SK-N-SH (cell line): ENCODE measurements at regions not wholly inside any gene's neighbourhood (a gene's known extent, or its start where the extent isn't known, plus 50 kb on each side); places are given as distances from the start of the nearest gene placed in this dataset.

Source experiments
- CTCF ChIA-PET: fragments of 300-600, 350-600 bp; formaldehyde crosslinking; extraction: SDS; loops from one replicate; lab custom pipeline; 2021; lab: Yijun Ruan, JAX
- POLR2A ChIA-PET: fragments of 350-600 bp; sonication (Branson Sonifier 250); formaldehyde crosslinking; extraction: SDS; loops from one replicate; lab custom pipeline; 2020; ENCODE audit warnings: antibody characterized with exemption, inconsistent platforms; lab: Yijun Ruan, JAX
- DNase-seq: peaks from one replicate; pipeline ENCODE4 v3.0.0; 2012
- H2AFZ ChIP-seq: fragments of 200-600 bp; sonication (generic); 2 replicates; pipeline ENCODE4 v1.8.1; 2016; ENCODE audit warnings: antibody characterized with exemption, mild to moderate bottlenecking, low read depth
- H3F3A ChIP-seq: fragments of 200-600 bp; sonication (generic); replicated peaks from 2 replicates; pipeline ENCODE3; 2016; ENCODE audit warnings: antibody characterized with exemption, mild to moderate bottlenecking; ENCODE audit not compliant: insufficient read depth
- H3K27ac ChIP-seq, 2 experiments: fragments of 200-500 bp in 1 of 2; fragments of 200-600 bp in 1 of 2; sonication (Bioruptor generic) in 1 of 2; sonication (generic), shearing (Covaris generic) in 1 of 2; 2 replicates each; pipeline versions ENCODE4 v1.5.1 to v1.6.1; 2014 to 2016; ENCODE audit warnings: low read depth in 2 of 2, inconsistent platforms in 1 of 2, low read length in 1 of 2, mild to moderate bottlenecking in 1 of 2, mixed read lengths in 1 of 2
- H3K27me3 ChIP-seq: fragments of 200-600 bp; sonication (generic), shearing (Covaris generic); 2 replicates; pipeline ENCODE4 v1.6.1; 2016; ENCODE audit warnings: mixed run types; ENCODE audit not compliant: insufficient read depth
- H3K36me3 ChIP-seq, 2 experiments: fragments of 200-500 bp in 1 of 2; fragments of 200-600 bp in 1 of 2; sonication (Bioruptor generic) in 1 of 2; sonication (generic) in 1 of 2; replicated peaks in 1 of 2; 2 replicates each; pipeline versions ENCODE3 to v1.5.1; 2014 to 2016; ENCODE audit warnings: low read length in 1 of 2, mild to moderate bottlenecking in 1 of 2; ENCODE audit not compliant: insufficient read depth in 2 of 2, control insufficient read depth in 1 of 2
- H3K4me1 ChIP-seq, 2 experiments: fragments of 200-500 bp in 1 of 2; fragments of 200-600 bp in 1 of 2; sonication (Bioruptor generic) in 1 of 2; sonication (generic), shearing (Covaris generic) in 1 of 2; 2 replicates each; pipeline versions ENCODE4 v1.5.1 to v1.6.1; 2014 to 2016; ENCODE audit warnings: low read depth in 1 of 2, low read length in 1 of 2, mixed run types in 1 of 2; ENCODE audit not compliant: insufficient read depth in 2 of 2, control insufficient read depth in 1 of 2
- H3K4me2 ChIP-seq: fragments of 200-600 bp; sonication (generic), shearing (Covaris generic); 2 replicates; pipeline ENCODE4 v1.6.1; 2017; ENCODE audit warnings: mixed run types
- H3K4me3 ChIP-seq, 2 experiments: fragments of 200-500 bp in 1 of 2; fragments of 200-600 bp in 1 of 2; sonication (Bioruptor generic) in 1 of 2; sonication (generic), shearing (Covaris generic) in 1 of 2; 2 replicates each; pipeline versions ENCODE4 v1.5.1 to v1.8.1; 2014 to 2016; ENCODE audit warnings: low read depth in 2 of 2, inconsistent platforms in 1 of 2, low read length in 1 of 2, mild to moderate bottlenecking in 1 of 2, mixed read lengths in 1 of 2, moderate library complexity in 1 of 2
- H3K79me2 ChIP-seq: fragments of 200-600 bp; sonication (generic); 2 replicates; pipeline ENCODE4 v1.8.1; 2017; ENCODE audit warnings: mild to moderate bottlenecking; ENCODE audit not compliant: insufficient read depth
- H3K9ac ChIP-seq: fragments of 200-600 bp; sonication (generic); 2 replicates; pipeline ENCODE4 v1.6.1; 2017; ENCODE audit warnings: mixed run types
- H3K9me2 ChIP-seq: fragments of 200-600 bp; sonication (generic); 2 replicates; pipeline ENCODE4 v1.6.1; 2017; ENCODE audit warnings: mixed run types
- H3K9me3 ChIP-seq: fragments of 200-600 bp; sonication (generic); 2 replicates; pipeline ENCODE4 v1.6.1; 2017; ENCODE audit warnings: mixed run types, mild to moderate bottlenecking, moderate library complexity
- H4K20me1 ChIP-seq: fragments of 200-600 bp; sonication (generic); 2 replicates; pipeline ENCODE4 v1.6.1; 2017; ENCODE audit warnings: mild to moderate bottlenecking, mixed run types; ENCODE audit not compliant: insufficient read depth
- CHD2 ChIP-seq: fragments of 150-350 bp; IDR thresholded peaks from 2 replicates; pipeline ENCODE4 v1.6.1; 2018; ENCODE audit warnings: low read length; ENCODE audit not compliant: partially characterized antibody
- ELF1 ChIP-seq: IDR thresholded peaks from 2 replicates; pipeline ENCODE4 v1.4.0; 2012
- EZH2phosphoT487 ChIP-seq: fragments of 200-600 bp; sonication (generic); IDR thresholded peaks from 2 replicates; pipeline ENCODE4 v1.6.1; 2017; ENCODE audit warnings: low read depth, mixed run types, mild to moderate bottlenecking, antibody characterized with exemption, moderate library complexity, borderline replicate concordance
- FOSL2 ChIP-seq: IDR thresholded peaks from 2 replicates; pipeline ENCODE4 v1.4.0; 2012; ENCODE audit warnings: low read depth, mild to moderate bottlenecking, moderate library complexity, borderline replicate concordance
- FOXJ3 ChIP-seq: sonication (generic); formaldehyde crosslinking; IDR thresholded peaks from 2 replicates; pipeline ENCODE4 v1.5.1; 2020; ENCODE audit warnings: mild to moderate bottlenecking, missing genetic modification reagents
- FOXM1 ChIP-seq: IDR thresholded peaks from 2 replicates; pipeline ENCODE4 v1.4.0; 2012; ENCODE audit warnings: low read depth, mild to moderate bottlenecking
- GABPA ChIP-seq: IDR thresholded peaks from 2 replicates; pipeline ENCODE4 v1.4.0; 2012; ENCODE audit warnings: low read depth, mild to moderate bottlenecking
- GATA2 ChIP-seq: sonication (generic); formaldehyde crosslinking; IDR thresholded peaks from 2 replicates; pipeline ENCODE4 v1.5.0; 2020; ENCODE audit warnings: mild to moderate bottlenecking, missing genetic modification reagents
- IRF3 ChIP-seq: fragments of 150-350 bp; IDR thresholded peaks from 2 replicates; pipeline ENCODE4 v1.6.1; 2016; ENCODE audit warnings: mild to moderate bottlenecking, low read depth, low read length
- MEF2A ChIP-seq: IDR thresholded peaks from 2 replicates; pipeline ENCODE4 v1.4.0; 2012; ENCODE audit warnings: low read depth, borderline replicate concordance
- MXI1 ChIP-seq: IDR thresholded peaks from 2 replicates; pipeline ENCODE4 v1.6.1; 2012; ENCODE audit warnings: mild to moderate bottlenecking, low read depth, low read length, improper control_type of control experiment
- RCOR1 ChIP-seq: fragments of 150-350 bp; IDR thresholded peaks from 2 replicates; pipeline ENCODE4 v1.6.1; 2017; ENCODE audit warnings: antibody characterized with exemption, low read length
- TAF1 ChIP-seq: IDR thresholded peaks from 2 replicates; pipeline ENCODE4 v1.6.1; 2012; ENCODE audit warnings: low read depth, mild to moderate bottlenecking, low read length, moderate library complexity, borderline replicate concordance
- TCF12 ChIP-seq: IDR thresholded peaks from 2 replicates; pipeline ENCODE4 v1.4.0; 2012
- USF2 ChIP-seq: fragments of 150-350 bp; IDR thresholded peaks from 2 replicates; pipeline ENCODE4 v1.6.1; 2017; ENCODE audit warnings: antibody characterized with exemption, low read length, low read depth, borderline replicate concordance
- YY1 ChIP-seq: IDR thresholded peaks from 2 replicates; pipeline ENCODE4 v1.4.0; 2012; ENCODE audit warnings: low read depth, mild to moderate bottlenecking
- WGBS: methylation state at CpG from one replicate; pipeline ENCODE4 v1.1.6; 2017; ENCODE audit warnings: low lambda C conversion rate; 5-methylcytosine and 5-hydroxymethylcytosine counted together

- no peaks in the 10 kb centered on the region for H3F3A ChIP-seq
- TF ChIP-seq USF2 (no peak), MXI1 (no peak), TCF12 (no peak), GABPA (no peak), IRF3 (no peak), ELF1 (no peak), RCOR1 (no peak), GATA2 (no peak), YY1 (no peak), MEF2A (no peak), FOXM1 (no peak), TAF1 (no peak), FOSL2 (no peak), FOXJ3 (no peak), EZH2phosphoT487 (no peak), CHD2 (no peak)
- TF ChIP-seq, all 33 proteins: peak for 0
- Histone ChIP-seq H3K79me2 (no peaks in the 10 kb centered on the region), H3K4me1 (no peaks in the 10 kb centered on the region), H3K9me3 (no peaks in the 10 kb centered on the region), H3K27ac (no peak overlapping the region), H2AFZ (no peak overlapping the region), H3K4me2 (no peak overlapping the region), H3K36me3 (no peaks in the 10 kb centered on the region), H3K4me3 (no peak overlapping the region), H3K9ac (no peak overlapping the region), H3K27me3 (no peaks in the 10 kb centered on the region), H4K20me1 (no peaks in the 10 kb centered on the region), H3K9me2 (no peaks in the 10 kb centered on the region)
- ChIA-PET POLR2A (no interaction called here), CTCF (interaction anchor here (1.4 kb wide), 1 partner anchor 1302 kb away, joined by 3 read pairs; no protein-coding TSS in a partner anchor)
- 9% methylated on average over 2 of the region's 2 CpGs for WGBS
- DNase-seq: no peak
Observed at GRCh38 chr3:6809349-6809748, 51.6 kb upstream of the GRM7 start.
